HG02840 (cell line): ENCODE measurements at regions not wholly inside any gene's neighbourhood (a gene's known extent, or its start where the extent isn't known, plus 50 kb on each side); places are given as distances from the start of the nearest gene placed in this dataset.

Experiments used
- ATAC-seq: cut with Tn5 transposase; IDR thresholded peaks from one replicate; pipeline ENCODE4 v1.9.1; 2021; ENCODE audit warnings: mild to moderate bottlenecking, moderate library complexity, moderate number of reproducible peaks; ENCODE audit not compliant: unreplicated experiment, low FRiP score

- ATAC-seq, result no peak
These were observed 81.7 kb upstream of the GATB start for GRCh38 chr4:151842430-151843079.

- ATAC-seq, result no peak
These were observed 80.3 kb upstream of the GATB start for GRCh38 chr4:151841107-151841506.

- ATAC-seq, result no peak
These were observed 74.7 kb upstream of the GATB start for GRCh38 chr4:151835467-151835866.

GRCh38 chr4:151833174-151833573, 72.4 kb upstream of the GATB start:
- no peak for ATAC-seq

GRCh38 chr4:151831526-151831925, 70.7 kb upstream of the GATB start:
- ATAC-seq, result no peak

GRCh38 chr4:151830168-151830567, 69.4 kb upstream of the GATB start:
- ATAC-seq, result no peak

- ATAC-seq, result no peak
These were observed 68.5 kb upstream of the GATB start for GRCh38 chr4:151829309-151829708.

GRCh38 chr4:151824656-151825055, 63.8 kb upstream of the GATB start:
- no peak for ATAC-seq

GRCh38 chr4:151822331-151822730, 61.5 kb upstream of the GATB start:
- no peak for ATAC-seq

- ATAC-seq, result no peak
These were observed 59.2 kb upstream of the GATB start for GRCh38 chr4:151820004-151820403.

- no peak for ATAC-seq
These were observed 50.6 kb upstream of the GATB start for GRCh38 chr4:151811403-151811802.
